ENCODE measurements at regions not wholly inside any gene's neighbourhood (a gene's known extent, or its start where the extent isn't known, plus 50 kb on each side); places are given as distances from the start of the nearest gene placed in this dataset.

GRCh38 chr18:51721996-51722395 is 524.5 kb upstream of the MEX3C start:
- Mint-ChIP-seq H3K36me3 (no peaks in the 10 kb centered on the region), H3K27ac (no peak overlapping the region), H3K27me3 (ENCODE audit: low read depth in 3 of 3) (peaks cover 0 to 2% (median 0%) of the 10 kb centered on the region in 3 donors), H3K4me1 (no peaks in the 10 kb centered on the region), H3K4me3 (no peak overlapping the region), H3K9me3 (peaks cover 0 to 16% (median 2%) of the 10 kb centered on the region in 7 donors)
- DNase-seq, result no peak
- Histone ChIP-seq H3K9me3 (replicated peaks in 1 of 2; ENCODE audit: control insufficient read depth in 1 of 2, insufficient read depth in 1 of 2, low read length in 2 of 2) (no peaks in the 10 kb centered on the region), H3K27me3 (ENCODE audit: control insufficient read depth in 2 of 2, insufficient read depth in 2 of 2, low read length in 2 of 2) (no peaks in the 10 kb centered on the region), H3K4me2 (replicated peaks; ENCODE audit: extremely low read depth, low read length, poor library complexity, severe bottlenecking) (no peak overlapping the region), H3K27ac (ENCODE audit: low read depth in 1 of 2, low read length in 2 of 2) (no peak overlapping the region), H3K4me3 (replicated peaks in 1 of 3; ENCODE audit: low read depth in 2 of 3, low read length in 3 of 3) (no peak overlapping the region), H3K79me2 (ENCODE audit: insufficient read depth, low read length) (no peaks in the 10 kb centered on the region), H4K20me1 (ENCODE audit: insufficient read depth, low read length) (no peaks in the 10 kb centered on the region), H3K9ac (ENCODE audit: insufficient read depth, low read length, poor library complexity, severe bottlenecking) (no peak overlapping the region), H2AFZ (ENCODE audit: insufficient read depth, low read depth, low read length, poor library complexity, severe bottlenecking) (no peak overlapping the region), H3K36me3 (replicated peaks in 1 of 2; ENCODE audit: control insufficient read depth in 1 of 2, insufficient read depth in 2 of 2, low read length in 2 of 2) (no peaks in the 10 kb centered on the region), H3K4me1 (ENCODE audit: control insufficient read depth in 1 of 2, insufficient read depth in 2 of 2, low read length in 2 of 2) (no peaks in the 10 kb centered on the region)
- intact Hi-C loops (cut with micrococcal nuclease), result no loop called here
- no peak for TF ChIP-seq CTCF (IDR thresholded peaks at IDR 0.05)
- 74% methylated on average over 2 of the region's 2 CpGs for WGBS (ENCODE audit: insufficient coverage)

GRCh38 chr18:51724790-51725721 is 527.6 kb upstream of the MEX3C start:
- no peaks in the 10 kb centered on the region for H3K79me2 ChIP-seq (ENCODE audit: insufficient read depth, low read length)
- TF ChIP-seq CTCF (IDR thresholded peaks at IDR 0.05), result no peak
- no peak overlapping the region for H3K9ac ChIP-seq (ENCODE audit: insufficient read depth, low read length, poor library complexity, severe bottlenecking)
- DNase-seq, result no peak
- H3K27me3 ChIP-seq (ENCODE audit: control insufficient read depth in 2 of 2, insufficient read depth in 2 of 2, low read length in 2 of 2), result no peaks in the 10 kb centered on the region
- Mint-ChIP-seq H3K36me3 (no peaks in the 10 kb centered on the region), H3K27me3 (ENCODE audit: low read depth in 3 of 3) (no peaks in the 10 kb centered on the region), H3K9me3 (peaks cover 0 to 10% (median 2%) of the 10 kb centered on the region in 7 donors), H3K27ac (no peak overlapping the region), H3K4me1 (no peaks in the 10 kb centered on the region), H3K4me3 (no peak overlapping the region)
- H3K9me3 ChIP-seq (replicated peaks in 1 of 2; ENCODE audit: control insufficient read depth in 1 of 2, insufficient read depth in 1 of 2, low read length in 2 of 2), result no peaks in the 10 kb centered on the region
- H2AFZ ChIP-seq (ENCODE audit: insufficient read depth, low read depth, low read length, poor library complexity, severe bottlenecking), result no peak overlapping the region
- no peaks in the 10 kb centered on the region for H3K36me3 ChIP-seq (replicated peaks in 1 of 2; ENCODE audit: control insufficient read depth in 1 of 2, insufficient read depth in 2 of 2, low read length in 2 of 2)
- no peak overlapping the region for H3K4me3 ChIP-seq (replicated peaks in 1 of 3; ENCODE audit: low read depth in 2 of 3, low read length in 3 of 3)
- H3K4me2 ChIP-seq (replicated peaks; ENCODE audit: extremely low read depth, low read length, poor library complexity, severe bottlenecking), result no peak overlapping the region
- no peak overlapping the region for H3K27ac ChIP-seq (ENCODE audit: low read depth in 1 of 2, low read length in 2 of 2)
- no peaks in the 10 kb centered on the region for H4K20me1 ChIP-seq (ENCODE audit: insufficient read depth, low read length)
- intact Hi-C loops (cut with micrococcal nuclease), result no loop called here
- no peaks in the 10 kb centered on the region for H3K4me1 ChIP-seq (ENCODE audit: control insufficient read depth in 1 of 2, insufficient read depth in 2 of 2, low read length in 2 of 2)
- WGBS (ENCODE audit: insufficient coverage), result 69% methylated on average over 5 of the region's 9 CpGs

Measured in CD14-positive monocyte (primary cell).